HFFc6 (cell line): ENCODE measurements at regions not wholly inside any gene's neighbourhood (a gene's known extent, or its start where the extent isn't known, plus 50 kb on each side); places are given as distances from the start of the nearest gene placed in this dataset.

Source experiments
- DNase-seq: peaks from one replicate; pipeline ENCODE4 v3.0.0-alpha.2; 2018
- H3K27ac Mint-ChIP-seq: 2 replicates; pipeline ENCODE4 v1.8.0; 2020; ENCODE audit warnings: mild to moderate bottlenecking, mixed read lengths
- H3K27me3 Mint-ChIP-seq: 2 replicates; pipeline ENCODE4 v1.8.0; 2021; ENCODE audit warnings: mild to moderate bottlenecking, moderate library complexity, mixed read lengths; ENCODE audit not compliant: insufficient read depth
- H3K36me3 Mint-ChIP-seq: 2 replicates; pipeline ENCODE4 v1.8.0; 2021; ENCODE audit warnings: low read depth, mixed read lengths
- H3K4me1 Mint-ChIP-seq: 2 replicates; pipeline ENCODE4 v1.8.0; 2020; ENCODE audit warnings: low read depth, mixed read lengths
- H3K4me3 Mint-ChIP-seq: 2 replicates; pipeline ENCODE4 v1.8.0; 2020; ENCODE audit warnings: mild to moderate bottlenecking, moderate library complexity, mixed read lengths
- H3K9me3 Mint-ChIP-seq: 2 replicates; pipeline ENCODE4 v1.8.0; 2020; ENCODE audit warnings: mild to moderate bottlenecking, mixed read lengths
- CTCF ChIP-seq: fragments of 200-600 bp; sonication (generic); IDR thresholded peaks from 2 replicates; pipeline ENCODE4 v1.5.0; 2021; ENCODE audit warnings: antibody characterized with exemption, mild to moderate bottlenecking

GRCh38 chr4:174152717-174153466, 130.6 kb downstream of the FBXO8 start:
- DNase-seq = no peak
- Mint-ChIP-seq H3K4me1 (peaks cover 33% of the 10 kb centered on the region), H3K36me3 (no peaks in the 10 kb centered on the region), H3K27me3 (peaks cover 2% of the 10 kb centered on the region; the same call in 1 of the 2 replicates), H3K27ac (no peak overlapping the region), H3K4me3 (no peak overlapping the region), H3K9me3 (no peaks in the 10 kb centered on the region)
- no peak for TF ChIP-seq CTCF

DNA sequence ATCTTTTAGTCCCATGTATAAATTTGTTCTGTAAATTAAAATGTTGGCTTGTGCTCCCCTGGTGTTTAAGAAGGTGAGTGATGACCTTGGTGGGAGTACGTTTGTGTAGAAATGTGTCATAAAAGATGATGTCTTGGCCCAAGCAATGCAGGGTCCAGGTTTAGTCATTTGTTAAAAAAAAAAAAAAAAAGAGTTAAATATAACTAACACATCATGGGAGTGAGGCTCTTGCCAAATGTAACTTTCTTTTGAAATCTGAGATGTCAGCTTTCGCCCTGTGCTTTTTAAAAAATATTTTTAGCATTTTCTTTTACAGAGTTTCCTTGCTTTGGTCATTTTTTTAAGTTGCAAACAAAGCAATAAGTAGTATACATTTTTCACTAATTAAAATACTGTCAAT, 135.6 kb downstream of the FBXO8 start:
- no peak for DNase-seq
- Mint-ChIP-seq H3K36me3 (no peaks in the 10 kb centered on the region), H3K27ac (no peak overlapping the region), H3K4me3 (no peak overlapping the region), H3K27me3 (no peaks in the 10 kb centered on the region; the same call in none of the 2 replicates), H3K9me3 (no peaks in the 10 kb centered on the region), H3K4me1 (peaks cover 5% of the 10 kb centered on the region; the same call in 1 of the 2 replicates)
- no peak for TF ChIP-seq CTCF

DNA sequence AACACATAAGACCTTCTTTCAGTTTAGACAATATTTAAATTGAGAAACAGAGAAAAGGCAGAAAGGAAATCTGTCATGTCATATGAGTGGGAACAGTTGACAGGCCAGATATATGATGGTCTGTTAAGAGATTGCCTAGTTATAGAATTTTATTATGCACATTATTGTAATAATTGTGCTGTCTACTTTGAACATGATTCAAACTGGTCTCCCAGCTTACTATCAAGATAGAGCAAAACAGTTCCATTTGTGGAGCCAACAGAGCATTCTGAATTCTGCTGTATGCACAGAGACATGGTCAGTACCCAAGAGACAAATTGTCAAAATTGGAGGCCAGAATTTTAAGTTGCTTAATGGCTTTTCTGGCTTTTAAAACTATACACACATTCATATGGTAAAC, 139.4 kb downstream of the FBXO8 start:
- TF ChIP-seq CTCF = no peak
- no peaks in the 10 kb centered on the region for H3K9me3 Mint-ChIP-seq
- H3K27ac Mint-ChIP-seq = no peak overlapping the region
- no peaks in the 10 kb centered on the region for H3K4me1 Mint-ChIP-seq
- DNase-seq = no peak
- peaks cover 2% of the 10 kb centered on the region for H3K27me3 Mint-ChIP-seq
- H3K4me3 Mint-ChIP-seq = no peak overlapping the region
- H3K36me3 Mint-ChIP-seq = no peaks in the 10 kb centered on the region

DNA sequence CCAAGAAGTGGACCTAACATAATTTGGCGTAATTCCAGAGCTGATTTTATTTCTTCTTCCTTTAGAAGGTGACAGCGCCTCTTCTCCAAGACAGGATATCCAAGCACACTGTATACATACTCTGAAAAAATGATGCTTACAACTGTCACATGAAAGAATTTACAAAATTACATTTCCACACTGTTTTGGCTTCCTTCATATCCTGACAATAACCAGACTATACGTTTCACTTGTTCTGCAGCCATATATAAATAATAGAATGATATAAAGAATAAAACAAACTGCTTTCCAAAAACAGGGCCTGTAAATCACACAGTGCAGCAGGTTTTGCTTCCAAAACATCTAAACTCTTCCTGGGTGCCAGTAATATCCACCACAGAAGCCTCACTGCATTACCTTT, 141.6 kb downstream of the FBXO8 start:
- H3K27me3 Mint-ChIP-seq = peaks cover 2% of the 10 kb centered on the region
- H3K27ac Mint-ChIP-seq = no peak overlapping the region
- no peaks in the 10 kb centered on the region for H3K36me3 Mint-ChIP-seq
- DNase-seq = no peak
- no peak for TF ChIP-seq CTCF
- no peaks in the 10 kb centered on the region for H3K4me1 Mint-ChIP-seq
- H3K9me3 Mint-ChIP-seq = no peaks in the 10 kb centered on the region
- H3K4me3 Mint-ChIP-seq = no peak overlapping the region

- Mint-ChIP-seq H3K27me3 (peaks cover 2% of the 10 kb centered on the region; the same call in 1 of the 2 replicates), H3K4me3 (no peak overlapping the region), H3K27ac (no peak overlapping the region), H3K36me3 (no peaks in the 10 kb centered on the region), H3K9me3 (no peaks in the 10 kb centered on the region), H3K4me1 (peaks cover 18% of the 10 kb centered on the region)
- no peak for TF ChIP-seq CTCF
- no peak for DNase-seq
Observed at GRCh38 chr4:174138616-174139015, 144.9 kb downstream of the FBXO8 start.
